GM18870 (cell line): ENCODE measurements at regions not wholly inside any gene's neighbourhood (a gene's known extent, or its start where the extent isn't known, plus 50 kb on each side); places are given as distances from the start of the nearest gene placed in this dataset.
"Not testable (repeated sequence)": the region's sequence is repeated elsewhere in the genome, so short reads cannot be mapped to it uniquely, and the experiment has no call there.

ENCODE experiments used
- ATAC-seq: cut with Tn5 transposase; IDR thresholded peaks from one replicate; pipeline ENCODE4 v1.9.1; 2021; ENCODE audit warnings: moderate library complexity; ENCODE audit not compliant: unreplicated experiment

GRCh38 chr22:48622891-48623545 lies 1204.7 kb downstream of the BRD1 start:
- ATAC-seq = no peak

GRCh38 chr22:48621085-48621484 lies 1206.6 kb downstream of the BRD1 start:
- ATAC-seq = no peak

- not testable (repeated sequence) for ATAC-seq
These were observed 1207.2 kb downstream of the BRD1 start for GRCh38 chr22:48620460-48620859.

GRCh38 chr22:48619721-48620120 lies 1208.0 kb downstream of the BRD1 start:
- no peak for ATAC-seq

GRCh38 chr22:48618326-48618725 lies 1209.3 kb downstream of the BRD1 start:
- ATAC-seq = no peak

- ATAC-seq = no peak
These were observed 1211.0 kb downstream of the BRD1 start for GRCh38 chr22:48616656-48617055.

GRCh38 chr22:48615171-48616008 lies 1212.3 kb downstream of the BRD1 start:
- ATAC-seq = no peak

GRCh38 chr22:48613566-48614200 lies 1214.0 kb downstream of the BRD1 start:
- ATAC-seq = no peak

- no peak for ATAC-seq
These were observed 1215.3 kb downstream of the BRD1 start for GRCh38 chr22:48612077-48612995.

GRCh38 chr22:48609279-48609865 lies 1218.3 kb downstream of the BRD1 start:
- ATAC-seq = no peak

GRCh38 chr22:48607901-48608662 lies 1219.6 kb downstream of the BRD1 start:
- no peak for ATAC-seq

- no peak for ATAC-seq
These were observed 1220.9 kb downstream of the BRD1 start for GRCh38 chr22:48606684-48607307.

- ATAC-seq = no peak
These were observed 1221.7 kb downstream of the BRD1 start for GRCh38 chr22:48605856-48606481.

- ATAC-seq = no peak
These were observed 1222.5 kb downstream of the BRD1 start for GRCh38 chr22:48605125-48605524.

GRCh38 chr22:48603621-48604320 lies 1223.9 kb downstream of the BRD1 start:
- ATAC-seq = no peak

GRCh38 chr22:48602805-48603518 lies 1224.7 kb downstream of the BRD1 start:
- ATAC-seq = no peak

- no peak for ATAC-seq
These were observed 1227.0 kb downstream of the BRD1 start for GRCh38 chr22:48600681-48601080.

GRCh38 chr22:48600171-48600570 lies 1227.5 kb downstream of the BRD1 start:
- ATAC-seq = no peak
